Right forelimb (tissue), 1 donor: ENCODE measurements at regions not wholly inside any gene's neighbourhood (a gene's known extent, or its start where the extent isn't known, plus 50 kb on each side); places are given as distances from the start of the nearest gene placed in this dataset.
"Not testable (repeated sequence)": the region's sequence is repeated elsewhere in the genome, so short reads cannot be mapped to it uniquely, and the experiment has no call there.

Source experiments
- DNase-seq: peaks from one replicate; pipeline ENCODE4 v3.0.0-alpha.2; 2018

DNA sequence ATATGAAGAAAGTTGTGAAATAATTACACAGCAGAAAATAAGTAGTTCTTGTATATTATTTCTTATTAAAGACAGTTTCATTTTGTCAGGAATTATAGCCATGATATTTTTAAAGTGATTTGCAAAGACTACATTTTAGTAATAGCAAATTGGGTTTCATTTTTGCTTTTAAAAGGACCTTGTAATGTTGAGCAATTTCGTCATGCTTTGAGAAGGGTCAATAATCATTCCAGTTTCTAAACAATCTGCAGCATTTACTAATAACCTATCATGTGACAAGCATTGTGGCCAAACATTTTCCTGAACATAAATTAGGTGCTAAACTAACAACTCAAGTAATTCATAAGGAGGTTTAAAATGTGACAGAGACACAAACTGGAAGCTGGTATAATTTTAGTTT lies 214.4 kb upstream of the CBLB start:
- DNase-seq, result no peak

DNA sequence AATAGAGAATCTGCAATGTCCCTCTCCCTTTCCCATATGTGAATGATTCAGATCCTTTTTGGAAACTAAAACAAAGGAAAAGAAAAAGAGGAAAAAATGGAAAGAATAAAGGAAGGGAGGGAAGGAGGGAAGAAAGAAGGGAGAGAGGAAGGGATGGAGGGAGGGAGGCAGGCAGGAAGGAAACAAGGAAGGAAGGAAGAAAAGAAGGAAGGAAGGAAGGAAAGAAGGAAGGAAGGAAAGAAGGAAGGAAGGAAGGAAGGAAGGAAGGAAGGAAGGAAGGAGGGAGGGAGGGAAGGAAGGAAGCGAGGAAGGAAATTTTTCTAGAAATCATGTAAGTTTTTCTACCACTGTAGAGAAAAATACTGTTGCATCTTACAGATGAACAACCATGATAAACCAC lies 215.0 kb upstream of the CBLB start:
- DNase-seq, result no peak

DNA sequence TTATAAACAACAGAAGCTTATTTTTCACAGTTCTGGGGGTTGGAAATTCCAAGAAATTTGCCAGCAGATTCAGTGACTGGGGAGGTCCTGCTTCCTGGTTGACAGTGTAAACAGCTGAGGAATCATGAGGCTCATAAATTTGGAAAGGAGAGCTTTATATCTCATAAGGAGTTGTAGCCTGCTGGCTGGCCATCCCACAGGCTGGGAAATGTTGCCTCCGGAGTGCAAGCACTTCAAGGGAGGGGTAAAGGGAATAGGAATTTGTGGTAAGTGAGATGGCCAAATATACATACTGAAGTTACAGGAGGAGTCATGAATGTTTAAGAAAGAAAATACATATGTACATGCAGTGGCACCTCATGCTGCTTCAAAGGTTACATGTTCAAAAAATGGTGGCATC lies 217.2 kb upstream of the CBLB start:
- no peak for DNase-seq

DNA sequence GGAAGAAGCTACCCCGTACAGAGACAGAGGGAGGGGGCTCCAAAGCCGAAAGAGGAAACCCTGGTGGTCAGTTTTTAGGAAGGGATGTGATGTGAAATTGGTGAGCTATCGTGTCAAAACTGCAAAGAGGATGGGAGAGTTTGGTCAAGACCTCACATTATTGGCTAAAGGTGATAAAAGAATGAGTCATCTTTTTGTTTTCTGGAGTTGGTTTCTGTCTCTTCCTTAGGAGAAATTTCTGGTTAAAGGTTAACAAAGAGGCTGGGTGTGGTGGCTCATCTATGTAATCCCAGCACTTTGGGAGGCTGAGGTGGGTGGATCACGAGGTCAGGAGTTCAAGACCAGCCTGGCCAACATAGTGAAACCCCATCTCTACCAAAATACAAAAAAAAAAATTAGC lies 217.8 kb upstream of the CBLB start:
- no peak for DNase-seq

DNA sequence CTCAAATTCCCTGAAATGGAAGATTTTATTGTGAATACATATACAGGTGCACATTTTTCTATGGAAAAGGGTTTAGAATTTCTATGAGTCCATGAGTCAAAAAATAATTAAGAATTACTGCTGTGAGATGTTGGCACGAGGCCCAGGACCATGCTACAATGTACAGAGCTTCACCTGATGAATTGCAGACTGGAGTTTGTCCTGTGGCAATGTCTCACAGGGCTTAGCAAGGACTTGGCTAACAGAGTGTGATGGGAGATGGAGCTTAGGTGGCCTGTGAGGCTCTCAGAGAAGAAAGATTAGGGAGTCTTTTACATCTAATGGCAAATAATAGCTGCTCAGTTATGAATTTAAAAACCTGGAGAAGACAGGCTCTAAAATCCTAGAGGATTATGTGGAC lies 219.5 kb upstream of the CBLB start:
- DNase-seq, result no peak

DNA sequence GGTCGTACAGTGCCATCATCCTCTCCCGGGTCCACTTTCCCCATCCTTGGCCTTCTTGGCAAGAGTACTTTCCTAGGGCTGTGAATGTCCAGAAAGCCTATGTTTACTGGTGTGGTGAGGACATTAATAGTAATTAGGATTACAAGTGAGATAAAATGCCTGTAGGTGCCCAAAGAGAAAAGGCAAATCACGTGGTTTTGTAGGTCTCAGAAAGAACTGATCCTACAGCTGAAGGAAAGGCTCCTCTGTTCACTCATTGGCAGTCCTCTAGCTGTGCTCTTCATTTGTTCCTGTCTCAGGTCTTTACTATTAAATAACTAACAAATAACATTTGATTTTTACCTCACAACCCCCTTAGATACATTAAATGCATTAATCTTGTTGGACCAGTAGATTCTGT lies 220.1 kb upstream of the CBLB start:
- DNase-seq, result no peak

DNA sequence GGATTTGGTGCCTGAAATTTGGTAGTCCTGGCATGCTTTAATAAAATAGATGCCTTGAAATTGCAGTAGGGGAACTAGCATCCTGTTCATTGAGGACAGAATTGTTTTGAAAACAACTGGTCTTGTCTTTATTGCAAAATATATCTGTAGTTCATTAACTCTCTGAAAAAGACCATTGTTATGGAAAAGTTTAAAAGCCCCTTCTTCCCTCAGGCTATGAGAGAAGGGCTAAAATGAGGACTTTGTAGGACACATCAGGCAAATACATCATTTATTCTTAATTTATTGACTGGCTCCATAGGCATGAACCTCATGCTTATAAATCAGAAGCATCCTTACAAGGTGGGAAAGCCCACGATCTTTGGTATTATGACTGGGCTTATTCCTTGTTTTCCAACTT lies 221.0 kb upstream of the CBLB start:
- DNase-seq, result no peak

DNA sequence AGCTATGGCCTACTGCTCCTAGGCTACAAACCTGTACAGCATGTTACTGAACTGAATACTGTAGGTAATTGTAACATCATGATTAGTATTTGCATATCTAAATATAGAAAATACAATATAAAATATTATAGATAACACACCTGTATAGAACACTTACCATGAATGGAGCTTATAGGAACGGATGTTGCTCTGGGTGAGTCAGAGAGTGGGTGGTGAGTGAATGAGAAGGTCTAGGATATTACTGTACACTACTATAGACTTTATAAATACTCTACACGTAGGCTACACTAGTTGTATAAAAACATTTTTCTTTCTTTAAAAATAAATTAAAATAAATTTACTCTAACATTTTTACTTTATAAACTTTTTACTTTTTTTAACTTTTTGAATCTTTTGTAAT lies 224.0 kb upstream of the CBLB start:
- DNase-seq, result no peak

DNA sequence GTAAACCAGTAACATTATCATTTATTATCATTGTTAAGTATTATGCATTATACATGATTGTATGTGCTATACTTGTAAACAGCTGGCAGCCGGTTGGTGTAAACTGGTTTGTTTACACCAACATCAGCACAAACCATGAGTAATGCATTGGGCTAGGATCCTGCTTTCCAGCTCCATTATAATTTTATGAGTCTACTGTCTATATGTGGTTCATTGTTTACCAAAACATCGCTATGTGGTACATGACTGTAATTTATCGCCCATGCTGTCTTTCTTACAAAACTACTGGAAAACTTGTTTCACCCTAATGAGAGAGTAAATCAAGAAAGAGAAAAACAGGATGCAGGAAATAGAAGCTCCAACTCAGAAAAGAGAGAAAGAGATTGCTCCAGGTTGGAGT lies 224.8 kb upstream of the CBLB start:
- no peak for DNase-seq

DNA sequence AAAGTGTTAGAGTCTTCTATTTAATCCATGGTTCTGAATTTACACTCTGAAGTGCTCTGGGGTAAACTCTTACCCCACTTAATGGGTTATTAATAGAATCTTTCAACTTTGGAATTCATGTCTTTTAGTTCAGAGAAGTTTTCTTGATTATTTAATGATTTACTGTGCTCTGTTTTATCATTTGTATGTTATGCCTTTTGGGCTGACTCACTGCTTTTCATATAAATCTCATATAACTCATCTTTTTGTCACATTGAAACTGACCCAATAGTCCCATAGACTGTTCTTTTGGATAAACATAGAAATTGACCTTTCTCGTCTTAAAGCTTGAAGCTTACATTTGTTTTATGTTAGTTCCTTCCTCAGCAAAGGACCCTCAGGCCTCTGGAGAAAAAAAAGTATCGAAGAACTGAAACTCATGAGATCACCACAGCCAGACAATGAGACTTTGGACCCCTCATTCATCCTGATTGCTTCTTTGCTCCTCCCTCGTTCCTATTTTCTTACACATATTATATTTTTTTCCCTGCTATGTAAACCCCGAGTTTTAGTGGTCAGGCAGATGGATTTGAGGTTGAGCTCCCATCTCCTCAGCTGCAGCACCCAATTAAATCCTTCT lies 229.1 kb upstream of the CBLB start:
- DNase-seq, result no peak

DNA sequence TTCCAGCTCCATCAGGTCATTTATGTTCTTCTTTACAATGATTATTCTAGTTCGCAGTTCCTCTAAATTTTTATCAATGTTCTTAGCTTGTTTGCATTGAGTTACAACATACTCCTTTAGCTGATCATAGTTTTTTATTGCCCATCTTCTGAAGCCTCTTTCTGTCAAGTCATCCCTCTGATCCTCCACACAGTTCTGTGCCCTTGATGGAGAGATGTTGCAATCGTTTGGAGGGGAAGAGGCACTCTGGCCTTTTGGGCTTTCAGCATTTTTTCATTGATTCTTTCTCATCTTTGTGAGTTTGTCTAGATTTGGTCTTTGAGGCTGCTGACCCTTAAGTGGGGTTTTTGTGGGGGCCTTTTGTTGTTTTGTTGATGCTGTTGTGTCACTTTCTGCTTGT lies 234.6 kb upstream of the CBLB start:
- DNase-seq, result no peak

DNA sequence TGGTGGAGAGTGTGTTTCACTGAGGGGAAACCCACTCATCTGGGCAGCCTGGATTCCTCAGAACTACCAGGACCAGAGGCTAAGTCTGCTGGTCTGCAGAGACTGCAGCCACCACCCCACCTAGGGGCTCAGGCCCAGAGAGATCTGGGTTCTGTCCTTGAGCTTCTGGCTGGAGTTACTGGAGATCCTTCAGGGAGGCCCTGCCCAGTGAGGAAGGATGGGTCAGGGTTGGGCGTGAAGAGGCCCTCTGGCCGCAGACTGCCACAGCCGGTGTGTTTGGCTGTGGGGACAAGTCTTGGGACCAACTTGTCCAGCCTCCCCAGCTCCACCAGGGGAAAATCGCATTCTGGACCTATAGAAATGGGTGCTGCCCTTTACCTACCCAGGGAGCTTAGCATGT lies 235.3 kb upstream of the CBLB start:
- DNase-seq, result no peak

DNA sequence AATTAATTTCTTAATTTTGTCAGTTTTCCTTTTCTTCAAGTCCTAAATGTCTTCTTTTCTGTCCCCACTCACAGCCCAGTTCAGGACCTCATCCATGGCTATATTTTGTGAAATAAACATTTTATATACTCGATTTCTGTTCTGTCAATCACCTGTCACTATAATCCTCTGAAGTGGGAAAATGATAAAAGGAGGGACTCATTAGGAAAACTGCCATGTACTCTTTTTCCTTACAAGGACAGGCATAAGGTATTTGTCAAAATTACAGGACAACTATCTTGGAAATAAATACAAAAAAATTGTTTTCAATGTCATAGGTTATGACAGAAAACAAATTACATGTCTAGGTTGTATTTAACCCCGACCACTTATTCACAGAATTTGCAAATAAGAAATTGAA lies 240.1 kb upstream of the CBLB start:
- DNase-seq, result no peak

DNA sequence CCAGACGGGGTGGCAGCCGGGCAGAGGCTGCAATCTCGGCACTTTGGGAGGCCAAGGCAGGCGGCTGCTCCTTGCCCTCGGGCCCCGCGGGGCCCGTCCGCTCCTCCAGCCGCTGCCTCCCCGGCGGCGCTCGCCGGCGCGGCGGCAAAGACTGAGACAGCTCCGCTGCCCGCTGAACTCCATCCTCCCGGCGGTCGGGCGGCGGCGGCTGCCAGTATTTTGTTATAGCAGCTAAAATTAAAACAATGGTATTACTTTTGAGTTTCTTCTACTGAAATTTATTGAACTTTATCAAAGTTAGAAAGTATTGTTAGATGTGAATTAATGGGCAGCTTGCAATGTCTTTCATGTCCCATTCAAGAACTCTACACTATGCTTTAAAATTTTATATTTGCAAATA lies 243.7 kb upstream of the CBLB start:
- not testable (repeated sequence) for DNase-seq

DNA sequence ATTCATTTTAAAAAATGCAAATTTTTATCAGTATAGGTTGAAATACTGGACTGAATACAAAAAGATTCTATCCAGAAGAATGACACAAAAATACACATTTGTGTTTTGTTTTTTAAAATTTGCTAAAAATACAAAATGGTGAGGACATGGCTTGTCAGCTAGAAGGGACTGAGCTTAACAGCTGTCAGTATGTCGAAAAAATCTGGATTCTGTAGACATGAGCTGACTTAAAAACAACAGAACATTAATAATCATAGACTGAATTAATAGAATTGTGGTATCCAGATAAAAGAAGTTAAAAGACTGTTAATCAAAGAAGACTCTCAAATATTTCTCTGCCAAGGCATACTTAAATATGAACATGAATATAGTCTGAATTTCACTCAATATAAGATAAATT lies 244.9 kb upstream of the CBLB start:
- DNase-seq, result no peak

DNA sequence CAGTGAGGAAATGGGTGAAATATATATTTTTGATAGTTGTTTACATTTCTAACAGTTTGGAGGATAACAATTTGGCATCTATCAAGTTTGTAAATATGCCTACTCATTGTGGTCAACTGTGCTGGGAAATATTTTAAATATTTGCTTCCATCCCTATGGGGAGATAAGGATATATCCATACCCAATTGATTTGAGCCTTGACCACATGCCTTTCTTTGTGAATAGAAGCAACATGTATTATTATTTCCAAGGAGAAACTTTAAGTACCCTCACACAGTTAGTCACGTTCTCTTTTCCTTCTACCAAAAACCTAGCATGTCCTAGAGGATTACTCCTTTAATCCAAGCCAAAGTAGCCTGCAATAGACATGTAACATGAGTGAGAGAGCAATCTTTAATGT lies 245.4 kb upstream of the CBLB start:
- no peak for DNase-seq

DNA sequence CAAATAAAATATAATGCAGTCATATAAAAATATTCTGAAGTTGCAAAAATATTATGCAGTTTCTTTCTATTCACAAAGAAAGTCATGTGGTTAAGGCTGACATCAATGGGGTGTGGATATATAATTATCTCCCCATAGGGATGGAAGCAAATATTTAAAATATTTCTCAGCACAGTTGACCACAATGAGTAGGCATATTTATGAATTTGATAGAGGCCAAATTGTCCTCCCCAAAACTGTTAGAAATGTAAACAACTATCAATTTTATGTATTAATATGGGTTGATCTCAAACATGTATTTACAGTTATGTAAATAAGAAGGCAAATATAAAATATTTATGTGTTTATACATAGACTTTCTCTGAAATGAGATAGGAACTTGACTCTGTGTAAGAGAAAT lies 246.0 kb upstream of the CBLB start:
- DNase-seq, result no peak

DNA sequence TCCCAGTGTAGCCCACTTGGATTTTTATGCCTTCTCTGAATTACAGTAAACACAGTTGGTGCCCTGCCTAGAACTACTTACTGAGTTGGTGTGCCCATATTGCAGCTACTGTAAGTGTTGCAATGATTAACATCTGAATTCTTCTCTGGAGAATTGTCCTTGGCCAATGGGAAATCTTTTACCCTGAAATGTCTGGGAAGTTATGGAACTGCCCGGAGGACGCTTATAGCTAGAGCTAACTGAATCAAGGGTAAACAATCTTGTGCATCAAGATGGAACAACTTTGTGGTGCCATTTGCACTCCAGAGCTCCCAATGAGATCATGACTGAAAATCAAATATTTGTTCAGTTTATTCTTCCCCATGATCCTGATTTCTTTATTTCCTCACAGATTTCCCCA lies 246.7 kb upstream of the CBLB start:
- DNase-seq, result no peak

DNA sequence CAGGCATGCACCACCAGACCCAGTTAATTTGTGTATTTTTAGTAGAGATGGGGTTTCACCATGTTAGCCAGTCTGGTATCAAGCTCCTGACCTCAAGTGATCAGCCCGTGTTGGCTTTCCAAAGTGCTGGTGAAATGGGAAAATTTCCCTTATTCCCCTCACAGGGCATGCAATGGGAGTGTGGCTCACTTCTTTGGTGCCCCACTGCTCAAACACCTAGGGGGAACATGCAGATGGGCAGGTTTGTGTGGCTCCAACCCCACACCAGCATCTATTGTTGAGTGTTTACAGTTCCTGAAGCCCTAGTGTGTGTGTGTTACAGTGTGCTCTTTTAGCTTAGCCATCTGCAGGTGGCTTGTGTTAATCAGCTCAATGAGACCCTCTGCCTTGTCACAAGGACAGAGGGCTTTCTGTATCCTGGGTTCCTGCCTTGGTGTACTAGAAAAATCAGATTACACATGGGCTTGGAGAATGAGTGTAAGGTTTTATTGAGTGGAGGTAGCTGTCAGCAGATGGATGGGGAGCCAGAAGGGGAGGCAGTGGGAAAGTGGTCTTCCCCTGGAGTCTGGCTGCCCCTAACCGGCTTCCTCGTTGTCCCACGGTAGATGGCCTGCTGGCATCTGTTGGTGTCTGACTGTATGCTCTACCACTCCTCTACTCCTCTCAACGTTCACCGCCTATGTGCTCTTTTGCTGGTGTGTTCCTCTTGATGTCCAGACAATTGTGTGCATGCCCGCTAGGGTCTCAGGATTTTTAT lies 248.1 kb upstream of the CBLB start:
- no peak for DNase-seq

DNA sequence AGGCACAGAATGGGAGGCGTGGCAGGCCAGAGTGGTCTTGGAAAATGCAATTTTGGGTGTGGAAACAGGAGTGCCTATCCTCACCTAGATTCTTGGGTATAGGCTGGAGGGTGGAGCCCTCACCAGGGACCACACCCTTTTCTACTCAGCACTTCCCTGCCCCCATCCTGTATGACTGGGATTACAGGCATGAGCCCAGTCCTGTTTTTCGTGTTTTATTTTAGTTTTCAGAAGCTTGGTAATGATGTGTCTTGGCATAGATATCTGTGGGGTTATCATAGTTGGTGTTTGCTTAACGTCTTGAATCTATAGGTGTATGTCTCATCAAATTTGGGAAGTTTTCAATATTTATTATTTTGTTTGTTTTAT lies 248.7 kb upstream of the CBLB start:
- DNase-seq, result no peak

DNA sequence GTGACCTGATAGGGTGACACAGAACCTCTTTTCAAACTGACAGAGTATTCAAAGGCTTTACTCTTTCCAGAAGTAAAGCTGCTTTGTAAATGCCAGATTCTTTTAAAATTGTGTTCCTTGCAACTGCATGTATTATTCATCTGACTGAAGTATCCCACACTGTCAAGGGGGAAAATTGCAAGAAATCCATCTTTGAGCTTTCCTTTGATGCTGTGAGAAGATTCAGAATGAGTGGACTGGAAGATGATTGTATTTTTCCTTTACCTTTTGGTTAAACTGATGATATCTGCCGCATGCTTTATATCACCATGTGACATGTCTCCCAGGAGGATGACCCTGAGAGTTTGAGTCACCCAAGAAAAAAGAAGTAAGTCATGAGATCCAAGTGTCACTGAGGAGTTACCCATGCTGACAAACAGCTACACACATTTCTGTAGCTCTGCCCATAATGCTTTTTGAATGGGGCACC lies 250.8 kb upstream of the CBLB start:
- no peak for DNase-seq

DNA sequence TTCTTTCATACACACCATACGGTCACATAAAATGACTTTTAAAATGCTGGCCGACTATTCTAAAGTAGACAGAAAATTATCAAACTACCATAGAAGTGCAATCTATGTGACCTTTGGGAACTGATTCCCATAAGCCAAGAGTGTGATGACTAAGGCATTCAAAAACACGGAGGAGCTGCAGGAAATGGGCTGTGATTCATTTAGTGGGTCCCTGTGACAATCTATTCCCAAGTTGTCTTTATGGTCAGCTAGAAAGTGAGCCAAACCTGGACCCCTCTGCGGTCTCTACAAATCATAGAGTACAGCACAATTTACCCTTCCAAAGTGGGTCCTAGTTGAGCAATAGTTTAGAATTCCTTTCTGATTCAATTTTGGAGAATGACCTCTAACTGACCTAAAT lies 251.5 kb upstream of the CBLB start:
- DNase-seq, result no peak

DNA sequence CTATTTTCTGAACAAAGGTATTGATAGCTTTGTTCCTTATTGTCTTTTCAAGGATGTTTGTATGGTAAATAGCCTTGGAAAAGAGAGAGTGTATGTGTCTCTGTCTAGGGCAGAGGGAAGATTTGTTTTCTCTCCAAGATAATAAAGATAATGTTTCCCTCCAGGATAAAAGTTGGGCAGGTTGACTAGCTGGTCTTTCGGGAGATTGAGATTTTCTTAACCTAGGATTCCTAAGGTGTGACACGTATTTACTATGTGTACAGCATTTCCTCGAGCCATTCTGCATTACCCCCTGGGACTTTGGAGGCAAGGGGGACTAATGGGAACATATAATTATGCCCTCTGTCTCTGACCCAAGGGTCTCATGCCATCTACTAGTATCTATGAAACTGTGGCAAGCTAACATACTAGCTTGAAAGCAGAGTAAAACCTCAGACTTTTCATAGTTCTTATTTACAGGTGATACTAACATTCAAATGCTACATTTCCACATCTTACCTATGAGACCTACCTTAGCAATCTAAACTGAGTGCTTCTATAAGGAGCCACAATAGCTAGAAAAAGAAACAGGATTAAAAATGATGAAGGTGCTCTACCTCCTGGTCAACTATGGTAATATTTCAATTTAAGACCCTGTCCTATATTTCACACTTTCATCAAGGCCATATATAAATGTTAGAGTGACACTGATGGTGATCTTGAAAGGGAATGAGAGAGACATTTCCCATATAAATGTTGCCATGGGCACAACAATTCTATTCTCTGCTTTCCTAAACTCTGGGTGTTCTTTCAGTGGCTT lies 252.9 kb upstream of the CBLB start:
- DNase-seq, result no peak

DNA sequence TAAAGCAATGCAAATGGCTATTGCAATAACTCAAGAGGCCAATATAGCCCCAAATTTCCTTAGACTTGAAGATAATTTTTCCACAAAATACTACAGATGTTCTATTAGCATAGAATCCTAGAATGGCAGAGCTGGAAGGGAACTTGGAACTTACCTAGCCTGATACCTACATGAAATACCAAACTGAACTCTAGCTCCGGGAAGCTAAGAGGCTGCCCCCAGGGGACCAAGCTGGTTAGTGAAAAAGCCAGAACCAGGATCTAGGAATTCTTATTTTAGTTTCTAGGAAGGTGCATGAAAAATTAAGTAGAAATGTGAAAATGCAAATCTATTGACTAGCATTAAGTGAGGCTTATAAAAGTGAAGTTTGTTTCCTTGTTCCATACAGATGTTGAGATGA lies 256.0 kb upstream of the CBLB start:
- DNase-seq, result no peak
